ENCODE measurements at regions not wholly inside any gene's neighbourhood (a gene's known extent, or its start where the extent isn't known, plus 50 kb on each side); places are given as distances from the start of the nearest gene placed in this dataset.

GRCh38 chr6:104608101-104608500 is 251.6 kb downstream of the HACE1 start:
- no peak for TF ChIP-seq MAX (IDR thresholded peaks at IDR 0.05; ENCODE audit: low read depth)
- H3K27ac ChIP-seq (ENCODE audit: low read depth in 2 of 2, low read length in 1 of 2), result no peak overlapping the region
- DNase-seq, result no peak
- no peaks in the 10 kb centered on the region for H3K79me2 ChIP-seq (ENCODE audit: insufficient read depth)
- no peak overlapping the region for H3K9ac ChIP-seq
- H2AFZ ChIP-seq (ENCODE audit: low read depth), result no peak overlapping the region
- no peak overlapping the region for H3K4me2 ChIP-seq
- no peaks in the 10 kb centered on the region for H3K27me3 ChIP-seq (ENCODE audit: insufficient read depth)
- no peak overlapping the region for H3K4me3 ChIP-seq (ENCODE audit: low read depth in 2 of 2, low read length in 1 of 2)
- no peaks in the 10 kb centered on the region for H3F3A ChIP-seq (replicated peaks; ENCODE audit: insufficient read depth)
- H3K9me3 ChIP-seq, result no peaks in the 10 kb centered on the region
- no peaks in the 10 kb centered on the region for H3K36me3 ChIP-seq (replicated peaks in 1 of 2; ENCODE audit: control insufficient read depth in 1 of 2, insufficient read depth in 2 of 2, low read length in 1 of 2)
- H3K9me2 ChIP-seq, result no peaks in the 10 kb centered on the region
- H4K20me1 ChIP-seq (ENCODE audit: insufficient read depth), result no peaks in the 10 kb centered on the region
- WGBS (ENCODE audit: low lambda C conversion rate), result 90% methylated on average over 5 of the region's 5 CpGs
- no peaks in the 10 kb centered on the region; a peak in 1 of 4 replicates for H3K4me1 ChIP-seq (ENCODE audit: control insufficient read depth in 1 of 2, insufficient read depth in 2 of 2, low read depth in 1 of 2, low read length in 1 of 2)
- ChIA-PET POLR2A (no interaction called here), CTCF (interaction anchor here (0.8 to 1.2 kb wide), 3 partner anchors 18 to 108 kb away, joined by 3 read pairs; no protein-coding TSS in a partner anchor)

DNA sequence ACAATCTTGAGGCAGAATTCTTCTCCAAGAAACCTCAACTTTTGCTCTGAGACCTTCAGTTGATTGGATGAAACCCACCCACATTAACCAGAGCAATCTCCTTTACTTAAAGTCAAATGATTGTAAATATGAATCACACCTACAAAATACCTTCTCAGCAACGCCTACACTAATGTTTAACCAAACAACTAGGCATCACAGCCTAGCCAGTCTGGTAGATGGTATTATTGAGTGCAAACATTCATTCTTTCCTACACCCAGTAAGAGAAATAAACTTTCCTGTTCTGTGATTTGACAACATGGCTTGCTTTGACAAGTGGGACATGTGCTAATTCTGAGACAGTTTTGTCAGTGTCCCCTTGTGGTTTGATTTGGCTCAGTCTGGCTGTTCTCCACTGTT is 252.2 kb downstream of the HACE1 start:
- no peaks in the 10 kb centered on the region; a peak in 1 of 4 replicates for H3K4me1 ChIP-seq (ENCODE audit: control insufficient read depth in 1 of 2, insufficient read depth in 2 of 2, low read depth in 1 of 2, low read length in 1 of 2)
- no peak overlapping the region for H3K4me2 ChIP-seq
- H3K9ac ChIP-seq, result no peak overlapping the region
- no peaks in the 10 kb centered on the region for H4K20me1 ChIP-seq (ENCODE audit: insufficient read depth)
- DNase-seq, result no peak
- no peaks in the 10 kb centered on the region for H3K9me3 ChIP-seq
- TF ChIP-seq FOXJ3 (CRISPR knock-in tag; IDR thresholded peaks at IDR 0.05) (no peak), USF2 (IDR thresholded peaks at IDR 0.05; ENCODE audit: borderline replicate concordance, low read depth, low read length) (no peak), PBX3 (IDR thresholded peaks at IDR 0.05) (no peak)
- no peaks in the 10 kb centered on the region for H3F3A ChIP-seq (replicated peaks; ENCODE audit: insufficient read depth)
- H3K27me3 ChIP-seq (ENCODE audit: insufficient read depth), result no peaks in the 10 kb centered on the region
- no peak overlapping the region for H3K4me3 ChIP-seq (ENCODE audit: low read depth in 2 of 2, low read length in 1 of 2)
- H3K36me3 ChIP-seq (replicated peaks in 1 of 2; ENCODE audit: control insufficient read depth in 1 of 2, insufficient read depth in 2 of 2, low read length in 1 of 2), result no peaks in the 10 kb centered on the region
- POLR2A ChIA-PET, result no interaction called here
- no peaks in the 10 kb centered on the region for H3K79me2 ChIP-seq (ENCODE audit: insufficient read depth)
- CTCF ChIA-PET, result interaction anchor here (0.8 to 1.2 kb wide), 2 partner anchors 19 to 94 kb away, joined by 3 read pairs; no protein-coding TSS in a partner anchor
- 57% methylated on average over 1 of the region's 1 CpG for WGBS (ENCODE audit: low lambda C conversion rate)
- no peak overlapping the region for H3K27ac ChIP-seq (ENCODE audit: low read depth in 2 of 2, low read length in 1 of 2)
- no peaks in the 10 kb centered on the region for H3K9me2 ChIP-seq
- no peak overlapping the region for H2AFZ ChIP-seq (ENCODE audit: low read depth)

DNA sequence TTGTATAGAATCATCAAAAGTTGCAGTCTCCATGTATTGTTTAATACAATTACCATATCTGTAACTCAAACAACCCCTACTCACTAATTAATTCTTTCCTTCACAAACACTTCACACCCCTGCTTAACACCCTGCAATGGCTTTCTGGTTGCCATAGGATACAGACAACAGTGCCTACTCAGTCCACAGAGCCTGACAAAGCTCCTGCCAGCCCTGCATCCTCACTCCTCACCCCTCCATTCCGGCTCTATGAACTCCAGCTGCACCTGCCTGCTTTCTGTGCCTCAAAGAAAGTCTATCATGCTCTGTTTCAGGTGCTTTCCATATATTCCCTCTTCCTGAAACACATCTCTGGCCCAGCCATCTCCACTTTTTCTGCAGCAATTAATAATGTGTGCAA is 253.4 kb downstream of the HACE1 start:
- no peak overlapping the region for H3K27ac ChIP-seq (ENCODE audit: low read depth in 2 of 2, low read length in 1 of 2)
- no peak overlapping the region for H3K9ac ChIP-seq
- H3F3A ChIP-seq (replicated peaks; ENCODE audit: insufficient read depth), result no peaks in the 10 kb centered on the region
- H3K36me3 ChIP-seq (replicated peaks in 1 of 2; ENCODE audit: control insufficient read depth in 1 of 2, insufficient read depth in 2 of 2, low read length in 1 of 2), result no peaks in the 10 kb centered on the region
- H3K4me2 ChIP-seq, result no peak overlapping the region
- no peak overlapping the region for H2AFZ ChIP-seq (ENCODE audit: low read depth)
- H3K9me3 ChIP-seq, result no peaks in the 10 kb centered on the region
- H3K79me2 ChIP-seq (ENCODE audit: insufficient read depth), result no peaks in the 10 kb centered on the region
- WGBS (ENCODE audit: low lambda C conversion rate), result 81% methylated on average over 1 of the region's 1 CpG
- TF ChIP-seq JUND (IDR thresholded peaks at IDR 0.05), result no peak
- TF ChIP-seq MXI1 (IDR thresholded peaks at IDR 0.05; ENCODE audit: low read depth, low read length), result no peak
- TF ChIP-seq RAD21 (IDR thresholded peaks at IDR 0.05; ENCODE audit: low read length), result no peak
- TF ChIP-seq MEF2A (IDR thresholded peaks at IDR 0.05; ENCODE audit: borderline replicate concordance, low read depth), result no peak
- no peak for TF ChIP-seq NFIC (IDR thresholded peaks at IDR 0.05; ENCODE audit: borderline replicate concordance)
- no peak for TF ChIP-seq EP300 (IDR thresholded peaks at IDR 0.05; ENCODE audit: borderline replicate concordance in 1 of 2, low read depth in 1 of 2, low read length in 1 of 2)
- no peak for TF ChIP-seq FOSL2 (IDR thresholded peaks at IDR 0.05; ENCODE audit: borderline replicate concordance, low read depth)
- TF ChIP-seq TEAD4 (IDR thresholded peaks at IDR 0.05; ENCODE audit: borderline replicate concordance, insufficient read depth), result no peak
- TF ChIP-seq RXRA (IDR thresholded peaks at IDR 0.05; ENCODE audit: borderline replicate concordance, low read depth), result no peak
- no peak for TF ChIP-seq CHD2 (IDR thresholded peaks at IDR 0.05; ENCODE audit: low read length, partially characterized antibody)
- TF ChIP-seq TAF1 (IDR thresholded peaks at IDR 0.05; ENCODE audit: borderline replicate concordance, low read depth, low read length), result no peak
- TF ChIP-seq TCF12 (IDR thresholded peaks at IDR 0.05), result no peak
- peaks cover 0 to 8% of the 10 kb centered on the region in 2 experiments; a peak in 2 of 4 replicates for H3K4me1 ChIP-seq (ENCODE audit: control insufficient read depth in 1 of 2, insufficient read depth in 2 of 2, low read depth in 1 of 2, low read length in 1 of 2)
- H3K4me3 ChIP-seq (ENCODE audit: low read depth in 2 of 2, low read length in 1 of 2), result no peak overlapping the region
- POLR2A ChIA-PET, result no interaction called here
- H3K9me2 ChIP-seq, result no peaks in the 10 kb centered on the region
- DNase-seq, result no peak
- no peaks in the 10 kb centered on the region for H3K27me3 ChIP-seq (ENCODE audit: insufficient read depth)
- CTCF ChIA-PET, result no interaction called here
- no peaks in the 10 kb centered on the region for H4K20me1 ChIP-seq (ENCODE audit: insufficient read depth)
